A549 (cell line): ENCODE measurements at regions not wholly inside any gene's neighbourhood (a gene's known extent, or its start where the extent isn't known, plus 50 kb on each side); places are given as distances from the start of the nearest gene placed in this dataset.

Experiments
- ATAC-seq, 2 experiments: fragments of 200-7000 bp in 1 of 2; fragments of >200 bp in 1 of 2; cut with Nextera tagmentation in 1 of 2; cut with Tn5 transposase in 1 of 2; 3 replicates each; pipeline versions ENCODE4 v1.8.0 to v1.9.1; 2018 to 2020; ENCODE audit warnings: mild to moderate bottlenecking in 1 of 2, moderate library complexity in 1 of 2
- CTCF ChIA-PET: fragments of 300-600 bp; sonication (Branson Sonifier 250); formaldehyde crosslinking; extraction: SDS; loops from one replicate; lab custom pipeline; 2021; ENCODE audit warnings: antibody characterized with exemption, inconsistent platforms; lab: Yijun Ruan, JAX
- POLR2A ChIA-PET: fragments of 350-600 bp; formaldehyde crosslinking; extraction: SDS; loops from one replicate; lab custom pipeline; 2021; ENCODE audit warnings: antibody characterized with exemption, inconsistent platforms; lab: Yijun Ruan, JAX
- DNase-seq, 2 experiments: peaks; one replicate each; pipeline versions ENCODE4 v3.0.0 to v3.0.0-alpha.2; 2011 to 2016; ENCODE audit warnings: low read depth in 1 of 2, low spot score in 1 of 2
- FAIRE-seq: peaks from 2 replicates; lab custom pipeline; 2011; peaks lifted over from hg19 to GRCh38; lab: Jason Lieb, UNC
- H3K27ac ChIP-seq, 2 experiments: fragments of >200 bp; sonication (Bioruptor Twin); formaldehyde crosslinking; 3 replicates each; pipeline ENCODE4 v1.5.1; 2016 to 2017
- H3K4me1 ChIP-seq: fragments of >200 bp; sonication (Bioruptor Twin); formaldehyde crosslinking; 3 replicates; pipeline ENCODE4 v1.6.1; 2016
- H3K4me2 ChIP-seq: fragments of >200 bp; sonication (Bioruptor Twin); formaldehyde crosslinking; 3 replicates; pipeline ENCODE4 v1.6.1; 2016
- H3K4me3 ChIP-seq: fragments of >200 bp; sonication (Bioruptor Twin); formaldehyde crosslinking; 3 replicates; pipeline ENCODE4 v1.5.1; 2016
- H3K9me3 ChIP-seq: fragments of >200 bp; sonication (Bioruptor Twin); formaldehyde crosslinking; 3 replicates; pipeline ENCODE4 v1.6.1; 2016
- CHD4 ChIP-seq: fragments of 200-600 bp; sonication (generic); IDR thresholded peaks from 2 replicates; pipeline ENCODE4 v1.6.1; 2016; ENCODE audit warnings: antibody characterized with exemption, mild to moderate bottlenecking, borderline replicate concordance
- EHF ChIP-seq: fragments of 250-450 bp; sonication (Bioruptor Pico); IDR thresholded peaks from 2 replicates; pipeline ENCODE4 v1.5.0; 2020; ENCODE audit warnings: mild to moderate bottlenecking
- EHMT2 ChIP-seq: fragments of 200-600 bp; sonication (generic); IDR thresholded peaks from 2 replicates; pipeline ENCODE4 v1.6.1; 2016; ENCODE audit warnings: antibody characterized with exemption, low read depth, mild to moderate bottlenecking, moderate library complexity
- HOXB13 ChIP-seq: fragments of 250-450 bp; sonication (Bioruptor Pico); IDR thresholded peaks from 2 replicates; pipeline ENCODE4 v1.5.0; 2020; ENCODE audit warnings: low read depth, mild to moderate bottlenecking, moderate library complexity
- HOXB5 ChIP-seq: fragments of 250-450 bp; sonication (Bioruptor Pico); IDR thresholded peaks from 2 replicates; pipeline ENCODE4 v1.5.0; 2020; ENCODE audit warnings: mild to moderate bottlenecking, moderate library complexity
- JUNB ChIP-seq: fragments of >200 bp; sonication (Bioruptor Twin); formaldehyde crosslinking; IDR thresholded peaks from 2 replicates; pipeline ENCODE4 v1.6.1; 2016
- KDM5A ChIP-seq: fragments of 200-600 bp; sonication (generic); IDR thresholded peaks from 2 replicates; pipeline ENCODE4 v1.6.1; 2016; ENCODE audit warnings: antibody characterized with exemption, mild to moderate bottlenecking
- MAFK ChIP-seq: fragments of 450-650 bp; IDR thresholded peaks from 2 replicates; pipeline ENCODE4 v1.6.1; 2014; ENCODE audit not compliant: partially characterized antibody
- NFE2L2 ChIP-seq: fragments of 150-350 bp; conservative IDR thresholded peaks from 2 replicates; pipeline ENCODE4 v1.6.1; 2014; ENCODE audit warnings: low read length
- NR3C1 ChIP-seq: fragments of >200 bp; sonication (Bioruptor Twin); formaldehyde crosslinking; IDR thresholded peaks from 3 replicates; pipeline ENCODE4 v1.6.1; 2017
- PBX3 ChIP-seq: IDR thresholded peaks from 2 replicates; pipeline ENCODE4 v1.6.1; 2012
- PHF8 ChIP-seq: fragments of 200-600 bp; sonication (generic); IDR thresholded peaks from 2 replicates; pipeline ENCODE4 v1.6.1; 2016; ENCODE audit warnings: low read depth, mild to moderate bottlenecking, antibody characterized with exemption, moderate library complexity, borderline replicate concordance
- RAD21 ChIP-seq, 2 experiments: fragments of >200 bp in 1 of 2; sonication (Bioruptor Twin) in 1 of 2; formaldehyde crosslinking in 1 of 2; IDR thresholded peaks in 1 of 2; conservative IDR thresholded peaks in 1 of 2; 2 replicates in 1 of 2; 3 replicates in 1 of 2; pipeline ENCODE4 v1.6.1; 2012 to 2018; ENCODE audit warnings: inconsistent platforms in 1 of 2
- RFX5 ChIP-seq: fragments of 450-650 bp; IDR thresholded peaks from 2 replicates; pipeline ENCODE4 v1.7.1; 2014; ENCODE audit warnings: antibody characterized with exemption, mild to moderate bottlenecking, moderate library complexity
- SMC3 ChIP-seq: fragments of >200 bp; sonication (Bioruptor Twin); formaldehyde crosslinking; IDR thresholded peaks from 3 replicates; pipeline ENCODE4 v1.6.1; 2018; ENCODE audit warnings: inconsistent platforms
- SREBF2 ChIP-seq: fragments of 450-650 bp; IDR thresholded peaks from 2 replicates; pipeline ENCODE4 v1.6.1; 2014; ENCODE audit warnings: mild to moderate bottlenecking, moderate library complexity
- TFCP2L1 ChIP-seq: fragments of 250-450 bp; sonication (Bioruptor Pico); IDR thresholded peaks from 2 replicates; pipeline ENCODE4 v1.5.0; 2021; ENCODE audit warnings: mild to moderate bottlenecking
- TP53 ChIP-seq: fragments of 250-450 bp; sonication (Bioruptor Pico); IDR thresholded peaks from 2 replicates; pipeline ENCODE4 v1.5.0; 2021; ENCODE audit warnings: mild to moderate bottlenecking, moderate library complexity
- USF2 ChIP-seq: fragments of 450-650 bp; IDR thresholded peaks from 2 replicates; pipeline ENCODE4 v1.6.1; 2014; ENCODE audit warnings: antibody characterized with exemption
- ZC3H11A ChIP-seq: fragments of 450-650 bp; IDR thresholded peaks from 2 replicates; pipeline ENCODE4 v1.6.1; 2014; ENCODE audit warnings: antibody characterized with exemption, mild to moderate bottlenecking
- ZNF302 ChIP-seq: fragments of 250-450 bp; sonication (Bioruptor Pico); IDR thresholded peaks from 2 replicates; pipeline ENCODE4 v1.9.0; 2021; ENCODE audit warnings: inconsistent platforms, mild to moderate bottlenecking, moderate library complexity
- ZSCAN20 ChIP-seq: fragments of 250-450 bp; sonication (Bioruptor Pico); IDR thresholded peaks from 2 replicates; pipeline ENCODE4 v1.8.0; 2022; ENCODE audit warnings: mild to moderate bottlenecking, moderate library complexity
- WGBS: methylation state at CpG from one replicate; pipeline ENCODE4 v1.1.6; 2017; ENCODE audit errors: missing lambda C conversion rate; 5-methylcytosine and 5-hydroxymethylcytosine counted together
- TF ChIP-seq, protein P1 (sequence below): fragments of 150-350 bp; IDR thresholded peaks from 2 replicates; pipeline ENCODE4 v1.6.1; 2014; ENCODE audit warnings: low read depth, mild to moderate bottlenecking, low read length

DNA sequence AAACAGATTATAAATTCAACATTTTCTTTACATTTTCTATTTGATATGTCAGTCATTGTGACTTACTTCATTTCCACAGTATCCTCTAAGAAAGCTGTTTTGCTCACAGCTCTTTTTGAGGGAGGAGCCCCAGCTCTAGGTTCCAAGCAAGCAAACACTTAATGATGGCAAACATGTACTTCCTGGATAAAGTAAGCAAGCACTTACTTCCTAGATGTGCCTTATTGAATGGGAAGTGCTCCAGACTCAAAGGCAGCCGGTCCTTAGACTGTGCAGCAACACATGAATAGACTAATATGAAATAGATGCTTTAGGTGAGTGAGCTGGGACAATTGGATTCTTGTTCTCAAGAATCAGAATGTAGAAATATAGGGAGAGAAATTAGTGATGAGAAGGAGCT lies 2149.8 kb upstream of the PIK3C3 start:
- FAIRE-seq (no peak), ATAC-seq (no peak), DNase-seq (no peak)
- CTCF ChIA-PET = no interaction called here
- 0% methylated on average over 1 of the region's 1 CpG for WGBS
- Histone ChIP-seq H3K4me1 (no peaks in the 10 kb centered on the region), H3K27ac (no peak overlapping the region), H3K4me2 (no peak overlapping the region), H3K4me3 (no peak overlapping the region), H3K9me3 (peaks cover 3% of the 10 kb centered on the region; the same call in 2 of the 3 replicates)
- POLR2A ChIA-PET = no interaction called here
- TF ChIP-seq ZNF302 (CRISPR knock-in tag) (no peak), ZSCAN20 (CRISPR knock-in tag) (no peak), ZC3H11A (no peak), MAFK (no peak), TP53 (CRISPR knock-in tag) (no peak), SREBF2 (no peak), HOXB5 (no peak), NR3C1 (no peak), SMC3 (no peak), HOXB13 (CRISPR knock-in tag) (no peak), PHF8 (no peak), TFCP2L1 (CRISPR knock-in tag) (no peak)
- TF ChIP-seq, all 56 proteins: peak for 0

DNA sequence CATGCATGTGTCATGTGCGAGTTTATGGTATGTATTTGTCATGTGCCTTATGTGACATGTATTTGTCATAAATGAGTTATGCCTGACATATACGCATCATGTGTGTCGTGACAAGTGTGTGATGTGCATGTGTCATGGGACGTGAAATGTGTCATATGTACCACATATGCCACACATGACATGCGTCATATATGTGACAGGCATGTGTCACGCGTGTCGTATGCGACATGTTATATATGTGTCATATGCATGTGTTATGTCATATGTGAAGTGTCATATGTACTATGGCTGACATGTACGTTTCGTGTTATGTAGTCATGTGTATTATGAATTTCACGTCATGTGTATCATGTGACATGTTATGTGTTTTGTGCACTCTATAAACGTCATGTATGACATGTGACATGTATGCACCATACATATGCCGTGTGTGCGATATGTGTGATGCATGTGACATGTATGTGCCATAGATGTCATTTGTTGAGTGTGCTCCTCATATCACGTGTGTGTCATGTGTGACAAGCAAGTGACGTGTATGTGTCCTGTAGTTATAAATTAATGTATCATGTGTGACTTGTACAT lies 2152.3 kb upstream of the PIK3C3 start:
- 81% methylated on average over 17 of the region's 17 CpGs for WGBS
- ATAC-seq = no peak
- TF ChIP-seq RFX5 (no peak), USF2 (peak; percentile 42; the same call in 1 of the 2 replicates), JUNB (no peak), SREBF2 (no peak)
- POLR2A ChIA-PET = no interaction called here
- peak in 1 of 2 experiments; percentile 1 for DNase-seq
- Histone ChIP-seq H3K4me2 (no peak overlapping the region), H3K27ac (no peak overlapping the region), H3K4me1 (no peaks in the 10 kb centered on the region), H3K4me3 (no peak overlapping the region), H3K9me3 (peaks cover 3% of the 10 kb centered on the region; the same call in 2 of the 3 replicates)
- FAIRE-seq = no peak
- CTCF ChIA-PET = no interaction called here

- no peak for ATAC-seq
- DNase-seq = peak in 1 of 2 experiments; percentile 2
- no peak overlapping the region for H3K27ac ChIP-seq
- ChIA-PET POLR2A (no interaction called here), CTCF (no interaction called here)
- H3K9me3 ChIP-seq = peaks cover 3% of the 10 kb centered on the region; the same call in 2 of the 3 replicates
- no peak overlapping the region for H3K4me2 ChIP-seq
- H3K4me1 ChIP-seq = no peaks in the 10 kb centered on the region
- WGBS = 83% methylated on average over 9 of the region's 9 CpGs
- no peak for FAIRE-seq
- H3K4me3 ChIP-seq = no peak overlapping the region
- TF ChIP-seq ZC3H11A (no peak), MAFK (no peak), CHD4 (no peak), EHF (CRISPR knock-in tag) (no peak), KDM5A (no peak), NR3C1 (no peak), EHMT2 (no peak), PBX3 (no peak), NFE2L2 (no peak), ZSCAN20 (CRISPR knock-in tag) (no peak), JUNB (no peak), USF2 (no peak), RAD21 (conservative IDR thresholded peaks at IDR 0.05 in 1 of 2, IDR thresholded peaks at IDR 0.05 in 1 of 2) (no peak)
- TF ChIP-seq, protein P1, sequence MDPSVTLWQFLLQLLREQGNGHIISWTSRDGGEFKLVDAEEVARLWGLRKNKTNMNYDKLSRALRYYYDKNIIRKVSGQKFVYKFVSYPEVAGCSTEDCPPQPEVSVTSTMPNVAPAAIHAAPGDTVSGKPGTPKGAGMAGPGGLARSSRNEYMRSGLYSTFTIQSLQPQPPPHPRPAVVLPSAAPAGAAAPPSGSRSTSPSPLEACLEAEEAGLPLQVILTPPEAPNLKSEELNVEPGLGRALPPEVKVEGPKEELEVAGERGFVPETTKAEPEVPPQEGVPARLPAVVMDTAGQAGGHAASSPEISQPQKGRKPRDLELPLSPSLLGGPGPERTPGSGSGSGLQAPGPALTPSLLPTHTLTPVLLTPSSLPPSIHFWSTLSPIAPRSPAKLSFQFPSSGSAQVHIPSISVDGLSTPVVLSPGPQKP = no peak
- TF ChIP-seq, all 56 proteins: peak for 0
Observed at GRCh38 chr18:39801848-39802247, 2153.2 kb upstream of the PIK3C3 start.
